C4-2B (cell line): ENCODE measurements at regions not wholly inside any gene's neighbourhood (a gene's known extent, or its start where the extent isn't known, plus 50 kb on each side); places are given as distances from the start of the nearest gene placed in this dataset.

ENCODE experiments used
- CTCF ChIP-seq: fragments of 450-650 bp; conservative IDR thresholded peaks from 2 replicates; pipeline ENCODE4 v1.5.1; 2017; ENCODE audit warnings: mild to moderate bottlenecking
- ZFX ChIP-seq: fragments of 450-650 bp; IDR thresholded peaks from 2 replicates; pipeline ENCODE4 v1.6.1; 2017

GRCh38 chrX:96464880-96465558, 219.6 kb upstream of the DIAPH2 start:
- no peak for TF ChIP-seq CTCF
- no peak for TF ChIP-seq ZFX
